ENCODE measurements at regions not wholly inside any gene's neighbourhood (a gene's known extent, or its start where the extent isn't known, plus 50 kb on each side); places are given as distances from the start of the nearest gene placed in this dataset.
A peak's percentile ranks its signal among the peaks of the same experiment; 100 is the strongest.
"Not testable (repeated sequence)": the region's sequence is repeated elsewhere in the genome, so short reads cannot be mapped to it uniquely, and the experiment has no call there.

DNA sequence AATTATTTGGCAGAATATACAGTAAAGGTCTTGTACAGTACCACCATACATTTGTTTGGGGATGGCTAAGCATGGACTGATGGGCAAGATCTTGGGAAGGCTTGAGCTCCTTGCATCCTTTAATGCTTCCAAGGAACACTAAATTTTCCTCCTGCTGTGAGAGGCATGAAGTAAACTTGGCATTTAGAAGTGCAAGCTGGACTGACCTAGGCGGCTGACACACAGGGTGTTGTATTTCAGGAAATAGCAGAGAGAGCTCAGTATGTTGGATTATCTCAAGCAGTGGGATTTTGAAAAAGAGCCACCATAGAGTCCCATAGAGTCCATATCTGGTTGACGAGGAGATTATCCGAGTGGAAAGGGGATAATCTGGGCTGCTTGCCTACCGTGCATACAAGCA is 2137.1 kb downstream of the TP53TG3F start:
- DNase-seq, result no peak

DNA sequence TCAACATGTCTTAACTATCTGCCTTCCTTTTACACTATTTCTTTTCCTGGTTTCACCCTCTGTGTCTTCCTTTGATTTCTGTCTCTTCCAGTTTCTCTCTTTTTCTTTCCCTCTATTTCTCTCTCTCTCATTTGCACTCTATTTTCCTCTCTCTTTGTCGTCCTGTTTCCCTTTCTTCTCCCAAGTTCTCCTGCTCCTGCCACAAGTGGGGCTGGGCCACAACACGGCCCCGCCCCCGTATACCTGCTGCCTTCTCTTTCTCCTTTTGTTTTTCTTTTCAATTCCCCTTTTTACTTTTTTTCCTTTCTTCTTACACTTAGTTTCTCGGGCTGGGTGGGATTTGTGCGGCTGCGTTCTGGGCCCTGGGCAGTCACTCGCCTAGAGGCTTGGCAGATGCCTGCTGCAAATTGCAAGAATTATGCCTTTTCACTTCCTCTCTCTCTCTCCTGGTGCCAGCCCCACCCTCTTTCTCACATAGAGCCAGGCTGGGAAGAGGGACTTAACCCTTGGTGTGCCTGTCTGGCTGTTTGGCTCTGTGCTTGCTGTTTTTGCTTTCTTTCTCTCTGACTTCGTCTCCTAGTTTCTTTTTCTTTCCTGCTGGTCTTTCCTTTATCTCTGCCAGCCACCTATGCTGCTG is 2139.4 kb downstream of the TP53TG3F start:
- no peak for DNase-seq

DNA sequence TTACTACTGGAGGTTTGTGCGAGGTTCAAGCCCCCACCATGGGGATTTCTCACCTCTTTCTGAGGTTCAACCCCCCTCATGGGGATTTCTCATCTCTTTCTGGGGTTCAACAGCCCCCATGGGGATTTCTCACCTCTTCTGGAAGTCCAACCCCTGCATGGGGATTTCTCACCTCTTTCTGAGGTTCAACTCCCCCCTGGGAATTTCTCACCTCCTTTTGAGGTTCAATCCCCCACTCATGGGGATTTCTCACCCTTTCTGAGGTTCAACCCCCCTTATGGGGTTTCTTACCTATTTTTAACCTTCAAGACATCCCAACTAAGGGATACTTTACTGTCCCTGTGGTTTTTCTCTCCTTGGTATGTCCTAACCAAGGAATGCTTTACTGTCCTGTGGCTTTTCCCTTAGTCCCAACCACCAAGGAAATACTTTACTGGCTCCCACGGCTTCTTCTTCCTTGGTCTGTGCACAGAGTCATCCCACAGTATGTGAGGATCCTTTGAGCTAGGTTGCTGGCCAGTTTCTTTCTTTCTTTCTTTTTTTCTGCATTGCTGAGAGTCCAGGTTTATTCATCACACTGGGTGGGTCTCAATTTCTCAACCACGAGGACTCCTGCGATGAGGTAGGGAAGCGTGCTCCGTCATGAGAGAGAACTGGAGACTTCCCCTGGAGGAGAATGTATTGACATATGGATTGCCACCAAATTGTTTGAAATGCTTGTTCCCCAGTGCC is 2140.2 kb downstream of the TP53TG3F start:
- no peak for DNase-seq

DNA sequence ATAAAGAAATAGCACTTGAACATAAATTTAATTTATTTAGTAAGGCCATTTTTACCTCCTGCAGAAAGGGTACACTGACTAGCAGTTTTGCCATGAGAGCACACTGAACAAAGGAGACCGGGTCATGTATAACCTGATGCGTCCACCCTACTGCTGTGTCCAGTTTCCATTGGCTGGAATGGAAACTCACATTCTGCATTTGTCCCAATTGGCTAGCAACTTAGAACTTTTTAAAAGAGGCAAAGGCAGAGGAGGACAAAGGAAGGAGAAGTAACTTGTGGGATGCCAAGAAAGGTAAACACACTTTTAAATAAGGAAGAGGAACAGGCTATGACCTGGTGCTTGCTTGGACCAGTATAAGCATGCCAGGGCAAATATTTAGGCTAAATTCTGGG is 2140.7 kb downstream of the TP53TG3F start:
- DNase-seq, result not testable (repeated sequence)

DNA sequence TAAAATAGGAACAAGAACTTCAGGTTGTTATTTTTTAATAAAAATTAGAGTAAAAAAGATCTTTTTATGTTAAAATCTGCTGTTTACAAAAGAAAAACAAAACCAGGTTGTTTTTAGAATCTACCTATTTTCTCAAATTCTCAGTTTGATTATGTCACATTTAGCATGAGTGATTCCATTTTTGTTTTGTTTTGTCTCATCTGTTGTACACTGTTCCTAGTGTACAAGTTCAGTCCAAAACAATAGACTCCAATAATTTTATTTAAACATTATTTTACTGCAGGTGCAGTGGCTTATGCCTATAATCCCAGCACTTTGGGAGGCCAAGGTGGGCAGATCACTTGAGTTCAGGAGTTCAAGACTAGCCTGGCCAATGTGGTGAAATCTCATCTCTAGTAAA is 2142.7 kb downstream of the TP53TG3F start:
- no peak for DNase-seq

DNA sequence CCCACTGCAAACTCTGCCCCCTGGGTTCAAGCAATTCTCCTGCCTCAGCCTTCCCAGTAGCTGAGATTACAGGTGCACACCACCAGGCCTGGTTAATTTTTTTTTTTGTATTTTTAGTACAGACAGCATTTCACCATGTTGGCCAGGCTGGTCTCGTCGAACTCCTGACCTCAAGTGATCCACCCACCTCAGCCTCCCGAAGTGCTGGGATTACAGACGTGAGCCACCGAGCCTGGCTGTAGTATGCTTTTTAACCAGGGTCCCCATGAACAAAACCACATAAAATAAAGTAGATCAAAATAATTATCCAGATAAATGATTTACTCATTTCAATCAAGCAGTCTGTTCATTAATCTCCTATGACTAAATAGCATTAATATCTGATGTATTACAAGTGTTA is 2144.0 kb downstream of the TP53TG3F start:
- DNase-seq, result not testable (repeated sequence)

DNA sequence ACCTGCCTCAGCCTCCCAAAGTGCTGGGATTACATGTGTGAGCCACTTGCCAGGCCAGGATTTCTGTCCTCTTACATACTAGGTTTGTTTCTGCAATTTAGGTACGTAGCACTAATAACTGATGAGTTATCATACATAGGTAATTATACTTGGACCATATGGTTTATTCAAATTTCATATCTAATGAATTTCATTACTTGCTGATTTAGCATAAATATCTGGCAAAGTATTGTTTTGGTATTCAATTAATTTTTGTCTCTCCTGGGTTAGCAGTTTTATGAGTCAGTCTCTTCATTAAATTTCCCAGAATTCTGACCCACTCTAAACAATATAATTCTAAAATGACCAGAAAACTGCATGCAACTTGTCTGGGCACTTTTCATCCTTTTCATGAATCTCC is 2146.5 kb downstream of the TP53TG3F start:
- no peak for DNase-seq

DNA sequence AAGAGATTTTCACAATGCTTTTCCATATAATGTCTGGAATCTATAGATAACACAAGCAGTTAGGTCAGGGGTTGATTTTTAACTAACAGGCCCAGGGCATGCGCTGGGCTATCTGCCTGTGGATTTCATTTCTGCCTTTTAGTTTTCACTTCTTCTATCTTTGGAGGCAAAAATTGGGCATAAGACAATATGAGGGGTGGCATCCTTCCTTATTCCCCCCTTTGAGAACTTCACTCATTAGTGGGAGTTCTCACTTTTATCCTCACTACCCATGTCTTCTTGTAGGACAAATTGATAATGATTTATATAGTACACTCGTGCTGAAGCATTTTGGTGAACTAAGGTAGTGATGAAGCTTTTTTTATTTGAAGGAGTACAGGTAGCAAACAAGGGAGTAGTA is 2155.5 kb downstream of the TP53TG3F start:
- DNase-seq, result not testable (repeated sequence)

DNA sequence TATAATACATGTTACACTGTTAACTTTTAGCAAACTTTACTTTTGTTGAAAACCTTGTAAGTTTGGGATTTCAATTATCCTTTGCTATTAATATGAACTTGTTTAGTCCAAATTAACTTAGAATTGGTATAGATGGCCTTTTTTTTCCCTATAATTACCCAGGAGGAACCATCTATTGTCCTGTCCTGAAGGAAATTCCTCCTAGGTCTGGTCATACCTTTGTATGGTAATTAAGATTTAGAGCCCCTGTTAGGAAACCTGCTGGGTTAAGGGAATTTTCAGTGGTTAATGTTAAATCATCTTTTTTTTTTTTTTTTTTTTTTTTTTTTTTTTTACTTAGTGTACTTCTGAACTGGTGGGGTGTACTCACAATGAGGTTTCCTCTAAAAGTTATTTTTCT is 2159.8 kb downstream of the TP53TG3F start:
- not testable (repeated sequence) for DNase-seq

DNA sequence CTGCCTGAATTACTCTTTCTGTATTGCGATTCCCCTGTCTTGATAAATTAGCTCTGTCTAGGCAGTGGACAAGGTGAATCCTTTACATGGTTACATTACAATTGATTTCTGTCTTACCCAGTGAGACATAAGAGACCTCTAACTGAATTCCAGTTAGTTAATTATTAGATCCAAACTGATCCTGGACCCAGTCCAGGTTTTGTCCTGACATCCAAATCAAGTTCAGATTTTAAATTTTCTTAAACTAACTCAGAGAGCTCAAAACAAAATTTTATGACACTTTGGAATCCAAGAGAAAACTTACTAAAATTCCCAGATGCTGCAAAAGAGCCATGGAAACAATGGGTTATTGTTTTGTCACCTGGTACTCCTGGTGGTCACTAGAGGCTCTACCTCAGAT is 2166.6 kb downstream of the TP53TG3F start:
- no peak for DNase-seq

DNA sequence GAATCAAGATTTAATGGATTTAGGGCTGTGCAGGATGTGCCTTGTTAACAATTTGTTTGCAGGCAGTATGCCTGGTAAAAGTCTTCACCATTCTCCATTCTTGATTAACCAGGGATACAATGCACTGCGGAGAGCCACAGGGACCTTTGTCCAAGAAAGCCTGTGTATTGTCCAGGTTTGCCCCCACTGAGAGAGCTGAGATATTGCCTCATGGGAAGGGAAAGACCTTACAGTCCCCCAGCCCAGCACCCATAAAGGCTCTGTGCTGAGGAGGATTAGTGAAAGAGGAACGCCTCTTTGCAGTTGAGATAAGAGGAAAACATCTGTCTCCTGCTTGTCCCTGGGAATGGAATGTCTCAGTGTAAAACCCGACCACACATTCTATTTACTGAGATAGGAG is 2169.6 kb downstream of the TP53TG3F start:
- no peak for DNase-seq

DNA sequence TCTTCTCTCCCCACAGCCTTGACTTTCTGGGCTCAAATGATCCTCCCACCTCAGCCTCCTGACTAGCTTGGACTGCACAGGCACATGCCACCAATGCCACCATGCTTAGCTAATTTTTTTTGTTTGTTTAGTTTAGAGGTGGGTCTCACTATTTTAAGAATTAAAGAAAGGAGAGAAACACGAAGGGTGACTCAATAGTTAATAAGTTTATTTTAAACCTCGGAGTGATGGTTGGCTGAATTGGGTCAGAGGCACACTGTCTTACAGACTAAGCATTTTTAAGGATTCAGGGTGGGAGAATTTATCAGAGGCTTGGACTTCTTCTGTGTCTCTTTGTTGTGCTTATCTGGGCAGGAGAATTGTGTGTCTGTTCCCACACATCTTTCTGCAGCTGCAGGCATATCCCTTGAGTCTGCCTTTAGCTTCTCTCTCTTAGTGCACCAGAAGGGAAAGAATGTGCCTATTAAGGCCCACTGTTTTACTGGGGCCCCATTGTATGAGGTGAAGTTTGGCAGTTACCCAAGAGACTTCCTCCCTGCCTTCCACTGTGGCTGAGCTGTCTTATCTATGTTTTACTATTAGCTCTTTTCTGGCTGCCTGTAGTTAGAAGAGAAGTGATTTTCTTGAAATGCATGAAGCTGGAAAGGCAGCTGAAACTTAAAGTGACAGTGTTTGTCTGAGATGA is 2172.0 kb downstream of the TP53TG3F start:
- DNase-seq, result no peak

DNA sequence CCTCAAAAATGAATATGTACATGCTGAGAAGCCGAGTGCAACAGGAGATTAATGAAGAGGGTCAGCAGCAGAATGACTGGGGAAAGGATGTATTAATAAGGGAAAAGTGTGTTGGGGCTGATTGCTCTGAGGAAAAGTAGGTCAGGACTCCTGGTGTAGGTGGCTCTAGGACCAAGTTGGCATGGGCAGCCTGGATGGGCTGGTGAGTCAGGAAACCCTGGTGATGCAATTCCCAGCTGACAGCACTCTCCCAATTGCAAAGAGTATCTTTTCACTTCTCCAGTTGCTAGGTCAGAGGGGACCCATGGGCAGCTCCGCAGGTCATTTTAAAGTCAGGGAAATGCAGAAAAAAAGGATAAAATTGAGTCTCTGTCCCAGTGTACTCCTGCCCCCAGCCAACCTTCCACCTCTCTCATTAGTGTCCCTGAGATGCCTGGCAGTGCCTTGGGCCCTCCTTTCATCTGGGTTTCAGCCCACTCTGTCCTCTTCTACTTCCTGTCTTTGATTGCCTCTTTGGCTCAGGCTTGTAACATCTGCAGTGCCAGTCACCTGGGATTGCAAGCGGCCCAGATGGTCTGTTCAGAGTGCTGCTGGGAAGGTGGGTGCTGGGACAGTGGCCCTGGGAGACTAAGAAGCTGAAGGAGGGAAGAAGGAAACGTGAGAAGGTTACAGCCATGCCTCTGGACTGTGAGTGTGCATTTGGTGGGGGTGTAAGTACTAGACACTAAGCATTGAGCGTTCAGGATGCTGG is 2177.2 kb downstream of the TP53TG3F start:
- no peak for DNase-seq

DNA sequence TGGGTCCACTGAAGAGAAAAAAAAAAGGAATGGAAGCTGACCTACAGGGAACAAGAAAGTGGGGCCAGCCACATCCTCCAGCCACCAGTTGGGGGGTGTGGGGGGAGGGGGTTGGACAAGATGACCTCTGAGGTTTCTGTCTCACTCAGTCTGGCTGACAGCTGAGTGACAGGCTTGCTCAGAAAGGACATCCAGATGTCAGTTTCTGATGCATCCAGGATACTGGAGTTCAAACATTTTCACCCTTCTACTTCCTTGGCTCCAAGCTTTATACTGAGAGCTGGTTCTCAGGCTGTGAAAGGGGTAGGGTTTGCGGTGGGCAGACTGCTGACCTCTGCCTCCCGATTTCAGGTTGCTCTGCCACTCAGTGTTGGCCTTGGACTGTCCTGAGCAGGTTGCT is 2178.3 kb downstream of the TP53TG3F start:
- no peak for DNase-seq

DNA sequence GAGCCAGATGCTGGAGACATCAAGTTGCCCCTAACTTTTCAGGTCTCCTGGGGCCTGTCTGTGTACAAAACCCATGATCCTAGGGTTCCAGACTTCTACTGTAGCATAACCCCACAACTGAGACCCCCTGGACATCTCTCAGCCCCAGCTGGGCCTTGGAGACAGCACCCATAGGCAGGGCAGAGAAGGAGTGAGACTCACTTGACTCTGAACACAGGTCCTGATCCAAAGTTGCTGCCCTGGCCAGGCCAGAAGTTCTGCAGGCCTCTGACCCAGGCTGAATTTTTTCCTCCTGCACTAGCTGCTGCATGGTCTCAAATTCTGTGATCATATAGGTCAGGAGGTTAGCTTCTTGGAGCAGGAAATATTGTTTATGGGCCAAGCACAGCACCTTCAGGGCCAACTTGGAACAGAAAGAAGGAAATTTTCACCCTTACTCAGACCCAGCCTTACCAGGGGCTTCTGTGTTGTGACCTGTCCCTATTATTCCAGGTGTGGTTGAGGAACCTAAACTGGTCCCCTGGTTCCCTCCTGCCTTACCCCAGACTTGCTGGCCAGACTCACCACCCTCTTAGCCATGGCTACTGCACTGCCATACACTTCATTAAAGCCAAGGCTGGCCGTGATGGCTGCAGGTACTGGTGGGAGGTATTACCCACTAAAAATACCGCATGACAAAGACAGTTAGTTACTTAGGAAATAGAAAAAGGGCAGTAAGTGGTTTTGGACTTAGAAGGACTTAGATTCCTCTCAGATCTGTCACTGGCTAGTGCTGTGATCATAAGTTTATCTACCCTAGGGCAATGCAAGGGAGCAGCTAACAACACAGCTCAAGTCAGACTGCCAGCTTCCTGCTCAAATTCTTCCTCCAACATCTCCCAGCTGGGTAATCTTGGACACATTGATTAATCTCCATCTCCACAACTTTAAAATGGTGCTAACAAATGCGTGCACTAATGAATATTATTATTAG is 2180.1 kb downstream of the TP53TG3F start:
- DNase-seq, result no peak

DNA sequence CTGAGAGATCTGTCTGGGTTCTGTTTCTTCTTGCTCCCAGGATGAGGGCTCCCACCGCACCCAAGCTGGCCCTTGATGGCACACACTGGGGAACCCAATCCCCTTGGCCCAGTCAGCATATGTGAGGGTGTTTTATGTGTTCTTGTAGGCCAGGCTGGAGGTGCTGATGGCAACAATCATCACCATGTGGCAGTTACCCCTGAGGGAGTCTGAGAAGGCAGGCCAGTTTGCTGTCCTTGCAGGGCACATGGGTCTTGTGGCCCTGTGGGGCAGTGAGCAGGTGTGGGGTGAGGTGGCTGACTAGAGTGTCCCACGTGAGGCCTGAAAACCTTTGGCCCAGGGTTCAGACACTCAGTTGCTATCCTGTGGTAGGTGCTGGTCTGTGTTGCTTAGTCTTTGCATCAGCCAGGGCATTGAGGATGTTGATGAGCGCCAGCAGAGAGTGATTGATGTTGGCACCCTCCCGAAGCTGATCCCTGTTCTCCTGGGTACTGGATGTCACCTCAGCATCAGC is 2183.0 kb downstream of the TP53TG3F start:
- DNase-seq, result no peak

DNA sequence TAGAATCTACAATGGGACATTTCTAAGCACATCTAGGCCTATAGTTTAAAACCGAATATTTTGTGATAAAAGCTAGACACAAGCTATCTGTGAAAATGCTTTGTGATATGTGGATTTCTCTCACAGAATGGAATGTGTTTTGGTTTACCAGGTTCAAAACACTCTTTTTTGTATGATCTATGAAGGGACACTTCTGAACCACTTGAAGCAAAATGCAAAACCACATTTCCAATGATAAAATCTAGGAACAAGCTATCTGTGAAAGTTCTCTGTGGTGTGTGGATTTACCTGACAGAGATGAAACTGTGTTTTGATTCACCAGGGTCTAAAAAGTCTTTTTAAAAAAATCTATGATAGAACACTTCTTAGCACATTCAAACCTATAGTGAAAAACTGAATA is 2192.4 kb downstream of the TP53TG3F start:
- no peak for DNase-seq

DNA sequence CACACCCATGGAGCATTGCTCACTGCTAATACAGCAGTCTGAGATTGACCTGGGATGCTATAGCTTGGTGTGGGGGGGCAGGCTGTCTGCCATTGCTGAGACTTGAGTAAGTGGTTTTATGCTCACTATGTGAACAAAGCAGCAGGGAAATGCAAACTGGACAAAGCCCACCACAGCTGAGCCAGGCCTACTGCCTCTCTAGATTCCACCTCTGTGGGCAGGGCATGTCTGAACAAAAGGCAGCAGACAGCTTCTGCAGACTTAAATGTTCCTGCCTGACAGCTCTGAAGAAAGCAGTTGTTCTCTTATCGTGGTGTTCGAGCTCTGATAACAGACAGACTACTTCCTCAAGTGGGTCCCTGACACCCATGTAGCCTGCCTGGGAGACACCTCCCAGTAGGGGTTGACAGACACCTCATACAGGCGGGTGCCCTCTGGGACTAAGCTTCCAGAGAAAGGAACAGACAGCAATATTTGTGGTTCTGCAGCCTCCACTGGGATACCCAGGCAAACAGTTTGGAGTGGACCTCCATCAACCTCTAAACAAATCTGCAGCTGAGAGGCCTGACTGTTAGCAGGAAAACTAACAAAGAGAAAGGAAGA is 2204.8 kb downstream of the TP53TG3F start:
- no peak for DNase-seq

DNA sequence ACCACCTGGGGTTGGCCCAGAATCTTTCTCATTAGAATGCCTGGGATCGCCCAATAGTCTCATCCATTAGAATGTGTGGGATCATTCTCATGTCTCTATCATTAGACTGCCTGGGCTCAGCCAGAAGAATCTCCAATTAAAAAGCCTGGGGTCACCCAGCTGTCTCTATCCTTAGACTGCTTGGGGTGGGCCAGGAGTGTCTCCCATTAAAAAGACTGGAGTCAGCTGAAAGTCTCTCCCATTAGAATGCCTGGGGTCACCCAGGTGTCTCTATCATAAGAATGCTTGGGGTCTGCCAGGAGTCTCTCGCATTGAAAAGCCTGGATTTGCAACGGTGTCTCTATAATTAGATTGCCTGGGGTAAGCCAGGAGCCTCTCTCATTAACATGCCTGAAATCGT is 2225.7 kb downstream of the TP53TG3F start:
- DNase-seq, result no peak

DNA sequence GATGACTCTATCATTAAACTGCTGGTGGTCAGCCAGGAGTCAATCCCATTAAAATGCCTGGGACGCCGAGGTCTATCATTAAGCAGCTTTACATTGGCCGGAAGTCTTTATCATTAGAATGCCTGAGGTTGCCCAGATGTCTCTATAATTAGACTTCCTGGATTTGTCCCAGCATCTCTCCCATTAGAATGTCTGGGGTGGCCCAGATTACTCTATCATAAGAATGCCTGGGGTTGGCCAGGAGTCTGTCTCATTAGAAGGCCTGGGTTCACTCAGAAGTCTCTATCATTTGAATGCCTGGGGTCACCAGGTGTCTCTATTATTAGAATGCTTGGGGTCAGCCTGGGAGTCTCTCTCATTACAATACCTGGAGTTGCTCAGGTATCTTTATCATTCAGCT is 2227.2 kb downstream of the TP53TG3F start:
- no peak for DNase-seq

DNA sequence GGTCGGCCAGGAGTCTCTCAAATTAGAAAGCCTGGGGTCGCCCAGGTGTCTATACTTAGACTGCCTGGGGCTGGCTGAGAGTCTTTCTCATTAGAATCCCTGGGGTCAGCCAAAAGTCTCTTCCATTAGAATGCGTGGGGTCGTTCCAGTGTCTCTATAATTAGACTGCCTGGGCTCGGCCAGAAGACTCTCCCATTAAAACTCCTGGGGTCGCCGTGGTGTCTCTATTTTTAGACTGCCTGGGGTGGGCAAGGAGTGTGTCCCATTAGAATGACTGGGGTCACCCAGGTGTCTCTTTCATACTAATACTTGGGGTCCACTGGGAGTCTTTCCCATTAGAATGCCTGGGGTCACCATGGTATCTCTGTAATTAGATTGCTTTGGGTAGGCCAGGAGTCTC is 2227.7 kb downstream of the TP53TG3F start:
- peak; percentile 37 for DNase-seq

DNA sequence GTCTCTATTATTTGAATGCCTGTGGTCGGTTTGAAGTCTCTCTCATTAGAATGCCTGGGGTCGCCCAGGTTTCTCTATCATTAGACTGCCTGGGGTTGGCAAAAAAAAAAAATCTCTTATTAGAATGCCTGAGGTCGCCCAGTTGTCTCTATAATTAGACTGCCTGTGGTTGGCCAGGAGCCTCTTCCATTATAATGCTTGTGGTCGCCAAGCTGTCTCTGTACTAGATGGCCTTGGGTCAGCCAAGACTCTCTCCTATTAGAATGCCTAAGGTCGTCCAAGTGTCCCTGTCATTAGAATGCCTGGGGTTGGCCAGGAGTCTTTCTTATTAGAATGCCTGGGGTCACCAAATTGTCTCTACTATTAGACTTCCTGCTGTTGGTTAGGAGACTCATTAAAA is 2228.4 kb downstream of the TP53TG3F start:
- no peak for DNase-seq
